ENCODE measurements at regions not wholly inside any gene's neighbourhood (a gene's known extent, or its start where the extent isn't known, plus 50 kb on each side); places are given as distances from the start of the nearest gene placed in this dataset.

- Histone ChIP-seq H3K27me3 (ENCODE audit: insufficient read depth, low read length, poor library complexity, severe bottlenecking) (no peaks in the 10 kb centered on the region), H3F3A (ENCODE audit: low read depth) (no peaks in the 10 kb centered on the region), H3K4me3 (ENCODE audit: low read length, poor library complexity, severe bottlenecking) (no peak overlapping the region), H3K9me2 (replicated peaks; ENCODE audit: low read depth, low read length) (no peaks in the 10 kb centered on the region), H2AFZ (ENCODE audit: low read length) (no peak overlapping the region), H3K4me1 (ENCODE audit: insufficient read depth, low read length, poor library complexity, severe bottlenecking) (no peaks in the 10 kb centered on the region), H3K36me3 (ENCODE audit: insufficient read depth, low read length) (no peaks in the 10 kb centered on the region), H3K9me3 (ENCODE audit: insufficient read depth, low read depth, low read length) (no peaks in the 10 kb centered on the region), H3K9ac (ENCODE audit: low read depth, low read length, poor library complexity, severe bottlenecking) (no peak overlapping the region), H4K20me1 (ENCODE audit: insufficient read depth, low read length, poor library complexity, severe bottlenecking) (no peaks in the 10 kb centered on the region), H3K79me2 (ENCODE audit: insufficient read depth, low read length) (no peaks in the 10 kb centered on the region), H3K4me2 (ENCODE audit: low read depth, low read length, poor library complexity, severe bottlenecking) (no peak overlapping the region)
- no peak for TF ChIP-seq EZH2phosphoT487 (IDR thresholded peaks at IDR 0.05; ENCODE audit: borderline replicate concordance)
- TF ChIP-seq, protein P1, sequence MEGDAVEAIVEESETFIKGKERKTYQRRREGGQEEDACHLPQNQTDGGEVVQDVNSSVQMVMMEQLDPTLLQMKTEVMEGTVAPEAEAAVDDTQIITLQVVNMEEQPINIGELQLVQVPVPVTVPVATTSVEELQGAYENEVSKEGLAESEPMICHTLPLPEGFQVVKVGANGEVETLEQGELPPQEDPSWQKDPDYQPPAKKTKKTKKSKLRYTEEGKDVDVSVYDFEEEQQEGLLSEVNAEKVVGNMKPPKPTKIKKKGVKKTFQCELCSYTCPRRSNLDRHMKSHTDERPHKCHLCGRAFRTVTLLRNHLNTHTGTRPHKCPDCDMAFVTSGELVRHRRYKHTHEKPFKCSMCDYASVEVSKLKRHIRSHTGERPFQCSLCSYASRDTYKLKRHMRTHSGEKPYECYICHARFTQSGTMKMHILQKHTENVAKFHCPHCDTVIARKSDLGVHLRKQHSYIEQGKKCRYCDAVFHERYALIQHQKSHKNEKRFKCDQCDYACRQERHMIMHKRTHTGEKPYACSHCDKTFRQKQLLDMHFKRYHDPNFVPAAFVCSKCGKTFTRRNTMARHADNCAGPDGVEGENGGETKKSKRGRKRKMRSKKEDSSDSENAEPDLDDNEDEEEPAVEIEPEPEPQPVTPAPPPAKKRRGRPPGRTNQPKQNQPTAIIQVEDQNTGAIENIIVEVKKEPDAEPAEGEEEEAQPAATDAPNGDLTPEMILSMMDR (conservative IDR thresholded peaks at IDR 0.05; ENCODE audit: low read length), result no peak
Observed at GRCh38 chr16:14329727-14330350, 258.7 kb downstream of the MRTFB start.

- Histone ChIP-seq H3K79me2 (ENCODE audit: insufficient read depth, low read length) (no peaks in the 10 kb centered on the region), H4K20me1 (ENCODE audit: insufficient read depth, low read length, poor library complexity, severe bottlenecking) (no peaks in the 10 kb centered on the region), H3K4me1 (ENCODE audit: insufficient read depth, low read length, poor library complexity, severe bottlenecking) (no peaks in the 10 kb centered on the region), H3K4me2 (ENCODE audit: low read depth, low read length, poor library complexity, severe bottlenecking) (no peak overlapping the region), H3K9ac (ENCODE audit: low read depth, low read length, poor library complexity, severe bottlenecking) (no peak overlapping the region), H3K4me3 (ENCODE audit: low read length, poor library complexity, severe bottlenecking) (no peak overlapping the region), H3K27me3 (ENCODE audit: insufficient read depth, low read length, poor library complexity, severe bottlenecking) (no peaks in the 10 kb centered on the region), H3K9me3 (ENCODE audit: insufficient read depth, low read depth, low read length) (no peaks in the 10 kb centered on the region), H2AFZ (ENCODE audit: low read length) (no peak overlapping the region), H3K36me3 (ENCODE audit: insufficient read depth, low read length) (no peaks in the 10 kb centered on the region), H3K9me2 (replicated peaks; ENCODE audit: low read depth, low read length) (no peaks in the 10 kb centered on the region), H3F3A (ENCODE audit: low read depth) (no peaks in the 10 kb centered on the region)
- TF ChIP-seq, protein P1 (conservative IDR thresholded peaks at IDR 0.05; ENCODE audit: low read length), result no peak
- TF ChIP-seq EZH2phosphoT487 (IDR thresholded peaks at IDR 0.05; ENCODE audit: borderline replicate concordance), result no peak
Observed at GRCh38 chr16:14325502-14326401, 254.6 kb downstream of the MRTFB start.

GRCh38 chr16:14324581-14324980 is 253.5 kb downstream of the MRTFB start:
- H3K9ac ChIP-seq (ENCODE audit: low read depth, low read length, poor library complexity, severe bottlenecking), result no peak overlapping the region
- H3K4me1 ChIP-seq (ENCODE audit: insufficient read depth, low read length, poor library complexity, severe bottlenecking), result no peaks in the 10 kb centered on the region
- H3F3A ChIP-seq (ENCODE audit: low read depth), result no peaks in the 10 kb centered on the region
- H3K27me3 ChIP-seq (ENCODE audit: insufficient read depth, low read length, poor library complexity, severe bottlenecking), result no peaks in the 10 kb centered on the region
- no peaks in the 10 kb centered on the region for H3K36me3 ChIP-seq (ENCODE audit: insufficient read depth, low read length)
- H3K9me3 ChIP-seq (ENCODE audit: insufficient read depth, low read depth, low read length), result no peaks in the 10 kb centered on the region
- no peak for TF ChIP-seq EZH2phosphoT487 (IDR thresholded peaks at IDR 0.05; ENCODE audit: borderline replicate concordance)
- TF ChIP-seq, protein P1 (conservative IDR thresholded peaks at IDR 0.05; ENCODE audit: low read length), result no peak
- H3K4me2 ChIP-seq (ENCODE audit: low read depth, low read length, poor library complexity, severe bottlenecking), result no peak overlapping the region
- no peaks in the 10 kb centered on the region for H4K20me1 ChIP-seq (ENCODE audit: insufficient read depth, low read length, poor library complexity, severe bottlenecking)
- no peak overlapping the region for H2AFZ ChIP-seq (ENCODE audit: low read length)
- H3K9me2 ChIP-seq (replicated peaks; ENCODE audit: low read depth, low read length), result no peaks in the 10 kb centered on the region
- H3K4me3 ChIP-seq (ENCODE audit: low read length, poor library complexity, severe bottlenecking), result no peak overlapping the region
- H3K79me2 ChIP-seq (ENCODE audit: insufficient read depth, low read length), result no peaks in the 10 kb centered on the region

All from Loucy (cell line).